IMR-90 (cell line): ENCODE measurements at regions not wholly inside any gene's neighbourhood (a gene's known extent, or its start where the extent isn't known, plus 50 kb on each side); places are given as distances from the start of the nearest gene placed in this dataset.
"Not testable (repeated sequence)": the region's sequence is repeated elsewhere in the genome, so short reads cannot be mapped to it uniquely, and the experiment has no call there.

Experiments
- ATAC-seq: fragments of 200-7000 bp; cut with Tn5 transposase; 2 replicates; pipeline ENCODE4 v1.9.1; 2020; ENCODE audit warnings: low read depth, mild to moderate bottlenecking, moderate library complexity
- BruUV-seq: library from RNA; stranded (reverse); fragments of 400-500 nt; replicated peaks from 2 replicates; lab custom pipeline; 2021; lab: Mats Ljungman, UMichigan
- CTCF ChIA-PET: fragments of 300-600 bp; formaldehyde crosslinking; extraction: SDS; loops from one replicate; lab custom pipeline; 2021; ENCODE audit warnings: antibody characterized with exemption; lab: Yijun Ruan, JAX
- POLR2A ChIA-PET: fragments of 300-600 bp; sonication (Branson Sonifier 250); formaldehyde crosslinking; loops from one replicate; lab custom pipeline; 2022; ENCODE audit warnings: antibody characterized with exemption; ENCODE audit not compliant: unreplicated experiment; lab: Charles Lee
- DNase-seq: peaks from one replicate; pipeline ENCODE4 v3.0.0; 2013
- H2AFZ ChIP-seq: replicated peaks from 2 replicates; pipeline ENCODE3; 2013; ENCODE audit warnings: low read length, mild to moderate bottlenecking; ENCODE audit not compliant: poor library complexity
- H2AK5ac ChIP-seq: 2 replicates; pipeline ENCODE4 v1.6.1; 2013; ENCODE audit warnings: low read depth, low read length, inconsistent platforms
- H2AK9ac ChIP-seq: replicated peaks from 2 replicates; pipeline ENCODE3; 2013; ENCODE audit warnings: mild to moderate bottlenecking, low read depth, low read length, moderate library complexity; ENCODE audit not compliant: poor library complexity
- H2BK120ac ChIP-seq: 2 replicates; pipeline ENCODE4 v1.6.1; 2013; ENCODE audit warnings: low read depth, low read length, inconsistent platforms
- H2BK15ac ChIP-seq: 3 replicates; pipeline ENCODE4 v1.6.1; 2013; ENCODE audit warnings: low read depth, low read length, inconsistent platforms
- H2BK20ac ChIP-seq: 2 replicates; pipeline ENCODE4 v1.6.1; 2013; ENCODE audit warnings: low read depth, mild to moderate bottlenecking, inconsistent platforms, low read length, moderate library complexity
- H2BK5ac ChIP-seq: 2 replicates; pipeline ENCODE4 v1.6.1; 2013; ENCODE audit warnings: mild to moderate bottlenecking, low read depth, low read length, inconsistent platforms; ENCODE audit not compliant: poor library complexity, severe bottlenecking
- H3K14ac ChIP-seq: replicated peaks from 2 replicates; pipeline ENCODE4 v1.6.1; 2013; ENCODE audit warnings: low read depth, low read length, inconsistent platforms
- H3K18ac ChIP-seq: 2 replicates; pipeline ENCODE4 v1.6.1; 2013; ENCODE audit warnings: low read depth, low read length, control low read depth
- H3K23ac ChIP-seq: 2 replicates; pipeline ENCODE4 v1.6.1; 2013; ENCODE audit warnings: low read depth, low read length, inconsistent platforms
- H3K27ac ChIP-seq: 2 replicates; pipeline ENCODE4 v1.5.1; 2013; ENCODE audit warnings: mild to moderate bottlenecking, control low read depth, low read length; ENCODE audit not compliant: insufficient read depth
- H3K27me3 ChIP-seq: 2 replicates; pipeline ENCODE4 v1.6.1; 2013; ENCODE audit warnings: low read length; ENCODE audit not compliant: control insufficient read depth, insufficient read depth
- H3K36me3 ChIP-seq: 2 replicates; pipeline ENCODE4 v1.6.1; 2013; ENCODE audit warnings: low read length, mixed read lengths; ENCODE audit not compliant: control insufficient read depth, insufficient read depth
- H3K4ac ChIP-seq: 2 replicates; pipeline ENCODE4 v1.6.1; 2013; ENCODE audit warnings: low read depth, low read length, inconsistent platforms
- H3K4me1 ChIP-seq: 2 replicates; pipeline ENCODE4 v1.6.1; 2013; ENCODE audit warnings: low read length, mixed read lengths; ENCODE audit not compliant: control insufficient read depth, insufficient read depth
- H3K4me2 ChIP-seq: 2 replicates; pipeline ENCODE4 v1.6.1; 2013; ENCODE audit warnings: low read depth, mild to moderate bottlenecking, control low read depth, low read length, moderate library complexity
- H3K4me3 ChIP-seq: 2 replicates; pipeline ENCODE4 v1.5.1; 2013; ENCODE audit warnings: low read depth, mild to moderate bottlenecking, control low read depth, low read length, moderate library complexity; ENCODE audit not compliant: insufficient read depth
- H3K56ac ChIP-seq: 2 replicates; pipeline ENCODE4 v1.6.1; 2013; ENCODE audit warnings: low read length, inconsistent platforms; ENCODE audit not compliant: insufficient read depth; ENCODE audit errors: extremely low read depth
- H3K79me1 ChIP-seq, 2 experiments: 2 replicates each; pipeline ENCODE4 v1.6.1; 2013; ENCODE audit warnings: low read length in 2 of 2, inconsistent platforms in 1 of 2, low read depth in 1 of 2
- H3K9ac ChIP-seq: 2 replicates; pipeline ENCODE4 v1.6.1; 2013; ENCODE audit warnings: low read depth, low read length, control low read depth
- H3K9me1 ChIP-seq: 2 replicates; pipeline ENCODE4 v1.6.1; 2013; ENCODE audit warnings: low read length, inconsistent platforms; ENCODE audit not compliant: insufficient read depth
- H3K9me3 ChIP-seq: 2 replicates; pipeline ENCODE4 v1.6.1; 2013; ENCODE audit warnings: low read length; ENCODE audit not compliant: control insufficient read depth, insufficient read depth
- H4K20me1 ChIP-seq: 2 replicates; pipeline ENCODE4 v1.6.1; 2013; ENCODE audit warnings: low read length, inconsistent platforms; ENCODE audit not compliant: insufficient read depth
- H4K5ac ChIP-seq: 2 replicates; pipeline ENCODE4 v1.6.1; 2013; ENCODE audit warnings: mild to moderate bottlenecking, low read depth, low read length, control low read depth
- H4K8ac ChIP-seq, 2 experiments: 2 replicates each; pipeline ENCODE4 v1.6.1; 2013; ENCODE audit warnings: low read depth in 2 of 2, low read length in 2 of 2, control low read depth in 1 of 2, inconsistent platforms in 1 of 2
- H4K91ac ChIP-seq: 2 replicates; pipeline ENCODE4 v1.6.1; 2013; ENCODE audit warnings: low read depth, low read length, inconsistent platforms; ENCODE audit not compliant: insufficient read depth
- WGBS, 2 experiments: methylation state at CpG; one replicate each; pipeline versions ENCODE4 v1.1.5 to v1.1.7; 2013; ENCODE audit warnings: missing lambda C conversion rate in 2 of 2; ENCODE audit not compliant: insufficient read length in 1 of 2; ENCODE audit errors: extremely low coverage in 2 of 2; 5-methylcytosine and 5-hydroxymethylcytosine counted together
- dilution Hi-C: fragments of 300-500 bp; cut with HindIII; formaldehyde crosslinking; loops from one replicate; pipeline ENCODE4 v1.14.3; 2018; ENCODE audit warnings: low sequenced_read_pairs; ENCODE audit not compliant: unreplicated experiment
- in situ Hi-C: fragments of 300-500 bp; cut with MboI; formaldehyde crosslinking; loops from 3 replicates; pipeline ENCODE4 v1.14.3; 2019; ENCODE audit warnings: low sequenced_read_pairs, inconsistent platforms, mixed read lengths
- intact Hi-C: fragments of 100-400 bp; cut with micrococcal nuclease; formaldehyde crosslinking; loops from 2 replicates; pipeline ENCODE4 v1.10.0; 2022

- WGBS, 2 experiments: no CpG with 5 or more reads among the region's 7 CpGs
- H4K5ac ChIP-seq, H3K79me1 ChIP-seq, H3K23ac ChIP-seq, CTCF ChIA-PET, in situ Hi-C loops, H4K20me1 ChIP-seq, intact Hi-C loops, H3K27ac ChIP-seq, H4K91ac ChIP-seq, H3K56ac ChIP-seq, H3K9me1 ChIP-seq, H3K9me3 ChIP-seq, H3K27me3 ChIP-seq, POLR2A ChIA-PET, H3K36me3 ChIP-seq, H3K9ac ChIP-seq, dilution Hi-C loops, H2BK5ac ChIP-seq, H2AFZ ChIP-seq, H4K8ac ChIP-seq, H3K14ac ChIP-seq, H3K4me1 ChIP-seq, ATAC-seq, H3K4me3 ChIP-seq, H2AK9ac ChIP-seq, DNase-seq, H3K4ac ChIP-seq, H2BK15ac ChIP-seq, H3K4me2 ChIP-seq, H2AK5ac ChIP-seq, H2BK120ac ChIP-seq, BruUV-seq, H2BK20ac ChIP-seq, H3K18ac ChIP-seq: not testable (repeated sequence)
These were observed 66.9 kb upstream of the ADORA2B start for GRCh38 chr17:15877882-15878500.
